Panc1 (cell line): ENCODE measurements at regions not wholly inside any gene's neighbourhood (a gene's known extent, or its start where the extent isn't known, plus 50 kb on each side); places are given as distances from the start of the nearest gene placed in this dataset.

Experiments
- ATAC-seq: fragments of 200-7000 bp; cut with Tn5 transposase; 2 replicates; pipeline ENCODE4 v1.9.1; 2020; ENCODE audit warnings: mild to moderate bottlenecking, moderate library complexity
- BruUV-seq: library from RNA; stranded (reverse); fragments of 400-500 nt; replicated peaks from 2 replicates; lab custom pipeline; 2021; lab: Mats Ljungman, UMichigan
- CTCF ChIA-PET: fragments of 300-600 bp; sonication (Branson Sonifier 250); formaldehyde crosslinking; loops from one replicate; lab custom pipeline; 2022; ENCODE audit warnings: antibody characterized with exemption; lab: Charles Lee
- POLR2A ChIA-PET: fragments of 300-600 bp; sonication (Branson Sonifier 250); formaldehyde crosslinking; loops from one replicate; lab custom pipeline; 2022; ENCODE audit warnings: antibody characterized with exemption; lab: Charles Lee
- DNase-seq: peaks from one replicate; pipeline ENCODE4 v3.0.0-alpha.2; 2010; ENCODE audit warnings: low read depth, low spot score
- H3K27ac ChIP-seq: 2 replicates; pipeline ENCODE4 v1.5.1; 2011; ENCODE audit warnings: mild to moderate bottlenecking, low read length, inconsistent platforms
- H3K27me3 ChIP-seq: fragments of 200-500 bp; sonication (Bioruptor generic); 2 replicates; pipeline ENCODE4 v1.6.0; 2014; ENCODE audit warnings: low read length, inconsistent platforms; ENCODE audit not compliant: control insufficient read depth, insufficient read depth
- H3K36me3 ChIP-seq: fragments of 200-500 bp; sonication (Bioruptor generic); 2 replicates; pipeline ENCODE4 v1.5.1; 2014; ENCODE audit warnings: inconsistent platforms, mild to moderate bottlenecking, low read length, moderate library complexity; ENCODE audit not compliant: control insufficient read depth, insufficient read depth
- H3K4me1 ChIP-seq: 2 replicates; pipeline ENCODE4 v1.5.1; 2011; ENCODE audit warnings: inconsistent platforms, mild to moderate bottlenecking, low read length, moderate library complexity; ENCODE audit not compliant: control insufficient read depth, insufficient read depth
- H3K4me3 ChIP-seq, 2 experiments: 2 replicates each; pipeline ENCODE4 v1.5.1; 2011 to 2012; ENCODE audit warnings: low read depth in 2 of 2, low read length in 2 of 2, mild to moderate bottlenecking in 2 of 2, inconsistent platforms in 1 of 2, moderate library complexity in 1 of 2
- H3K9me3 ChIP-seq: fragments of 200-500 bp; sonication (Bioruptor generic); 2 replicates; pipeline ENCODE4 v1.5.1; 2014; ENCODE audit warnings: low read depth, mild to moderate bottlenecking, inconsistent platforms, low read length, moderate library complexity; ENCODE audit not compliant: control insufficient read depth, insufficient read depth
- CTCF ChIP-seq: fragments of 450-650 bp; IDR thresholded peaks from 2 replicates; pipeline ENCODE4 v1.5.1; 2017; ENCODE audit warnings: mild to moderate bottlenecking
- POLR2AphosphoS5 ChIP-seq: IDR thresholded peaks from 2 replicates; pipeline ENCODE4 v1.6.1; 2012; ENCODE audit warnings: mild to moderate bottlenecking, low read depth, low read length, moderate library complexity
- SIN3A ChIP-seq: IDR thresholded peaks from 2 replicates; pipeline ENCODE4 v1.6.1; 2012; ENCODE audit warnings: low read depth, mild to moderate bottlenecking, low read length, moderate library complexity, borderline replicate concordance; ENCODE audit not compliant: insufficient read depth
- TCF7L2 ChIP-seq: IDR thresholded peaks from 2 replicates; pipeline ENCODE4 v1.6.1; 2011; ENCODE audit warnings: mild to moderate bottlenecking, low read depth, low read length, inconsistent platforms
- in situ Hi-C: cut with HindIII; loops from 2 replicates; pipeline ENCODE4 v1.10.0; 2016; ENCODE audit warnings: low sequenced_read_pairs, low pct_unique_long_range_greater_than_20kb
- intact Hi-C: fragments of 100-400 bp; cut with micrococcal nuclease; formaldehyde crosslinking; loops from one replicate; pipeline ENCODE4 v1.10.0; 2022; ENCODE audit not compliant: unreplicated experiment
- TF ChIP-seq, protein P1 (sequence below), 2 experiments: IDR thresholded peaks; 2 replicates each; pipeline ENCODE4 v1.6.1; 2011 to 2012; ENCODE audit warnings: low read depth in 2 of 2, control low read depth in 1 of 2, low read length in 1 of 2, mild to moderate bottlenecking in 1 of 2, moderate library complexity in 1 of 2; ENCODE audit not compliant: insufficient read depth in 1 of 2

GRCh38 chr15:66911131-66911700 lies 154.2 kb upstream of the SMAD3 start:
- Histone ChIP-seq H3K9me3 (no peaks in the 10 kb centered on the region), H3K4me1 (peaks cover 25% of the 10 kb centered on the region), H3K27me3 (no peaks in the 10 kb centered on the region), H3K27ac (peak overlapping the region; percentile 85), H3K36me3 (no peaks in the 10 kb centered on the region), H3K4me3 (no peak overlapping the region)
- ChIA-PET POLR2A (no interaction called here), CTCF (interaction anchor here (1.5 kb wide), 1 partner anchor 21 kb away, joined by 3 read pairs; no protein-coding TSS in a partner anchor)
- DNase-seq (no peak), ATAC-seq (no peak)
- BruUV-seq = no TSS peak
- in situ Hi-C loops (no loop called here), intact Hi-C loops (no loop called here)
- TF ChIP-seq SIN3A (no peak), TCF7L2 (no peak), CTCF (no peak), POLR2AphosphoS5 (no peak)
- TF ChIP-seq, protein P1, sequence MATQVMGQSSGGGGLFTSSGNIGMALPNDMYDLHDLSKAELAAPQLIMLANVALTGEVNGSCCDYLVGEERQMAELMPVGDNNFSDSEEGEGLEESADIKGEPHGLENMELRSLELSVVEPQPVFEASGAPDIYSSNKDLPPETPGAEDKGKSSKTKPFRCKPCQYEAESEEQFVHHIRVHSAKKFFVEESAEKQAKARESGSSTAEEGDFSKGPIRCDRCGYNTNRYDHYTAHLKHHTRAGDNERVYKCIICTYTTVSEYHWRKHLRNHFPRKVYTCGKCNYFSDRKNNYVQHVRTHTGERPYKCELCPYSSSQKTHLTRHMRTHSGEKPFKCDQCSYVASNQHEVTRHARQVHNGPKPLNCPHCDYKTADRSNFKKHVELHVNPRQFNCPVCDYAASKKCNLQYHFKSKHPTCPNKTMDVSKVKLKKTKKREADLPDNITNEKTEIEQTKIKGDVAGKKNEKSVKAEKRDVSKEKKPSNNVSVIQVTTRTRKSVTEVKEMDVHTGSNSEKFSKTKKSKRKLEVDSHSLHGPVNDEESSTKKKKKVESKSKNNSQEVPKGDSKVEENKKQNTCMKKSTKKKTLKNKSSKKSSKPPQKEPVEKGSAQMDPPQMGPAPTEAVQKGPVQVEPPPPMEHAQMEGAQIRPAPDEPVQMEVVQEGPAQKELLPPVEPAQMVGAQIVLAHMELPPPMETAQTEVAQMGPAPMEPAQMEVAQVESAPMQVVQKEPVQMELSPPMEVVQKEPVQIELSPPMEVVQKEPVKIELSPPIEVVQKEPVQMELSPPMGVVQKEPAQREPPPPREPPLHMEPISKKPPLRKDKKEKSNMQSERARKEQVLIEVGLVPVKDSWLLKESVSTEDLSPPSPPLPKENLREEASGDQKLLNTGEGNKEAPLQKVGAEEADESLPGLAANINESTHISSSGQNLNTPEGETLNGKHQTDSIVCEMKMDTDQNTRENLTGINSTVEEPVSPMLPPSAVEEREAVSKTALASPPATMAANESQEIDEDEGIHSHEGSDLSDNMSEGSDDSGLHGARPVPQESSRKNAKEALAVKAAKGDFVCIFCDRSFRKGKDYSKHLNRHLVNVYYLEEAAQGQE (IDR thresholded peaks at IDR 0.05; ENCODE audit: insufficient read depth in 1 of 2, low read depth in 2 of 2, low read length in 1 of 2) = no peak

- Histone ChIP-seq H3K27me3 (no peaks in the 10 kb centered on the region), H3K9me3 (peaks cover 5% of the 10 kb centered on the region; the same call in 1 of the 2 replicates), H3K4me3 (no peak overlapping the region), H3K27ac (peak overlapping the region; percentile 85; the same call in 1 of the 2 replicates), H3K4me1 (peaks cover 25% of the 10 kb centered on the region), H3K36me3 (no peaks in the 10 kb centered on the region)
- ChIA-PET POLR2A (no interaction called here), CTCF (interaction anchor here (0.6 to 1.5 kb wide), 3 partner anchors 20 to 327 kb away, joined by 3 read pairs; no protein-coding TSS in a partner anchor)
- DNase-seq (no peak), ATAC-seq (no peak)
- intact Hi-C loops = no loop called here
- BruUV-seq = no TSS peak
- TF ChIP-seq SIN3A (no peak), TCF7L2 (no peak), POLR2AphosphoS5 (no peak), CTCF (no peak)
- TF ChIP-seq, protein P1 (IDR thresholded peaks at IDR 0.05; ENCODE audit: insufficient read depth in 1 of 2, low read depth in 2 of 2, low read length in 1 of 2) = no peak
- in situ Hi-C loops = no loop called here
Measured at GRCh38 chr15:66912001-66912400, 153.4 kb upstream of the SMAD3 start.
